CD4-positive, alpha-beta T cell treated with Interleukin-17A for 4 hours (primary cell): ENCODE measurements at regions not wholly inside any gene's neighbourhood (a gene's known extent, or its start where the extent isn't known, plus 50 kb on each side); places are given as distances from the start of the nearest gene placed in this dataset.

Source experiments
- DNase-seq: peaks from one replicate; pipeline ENCODE4 v3.0.0-alpha.2; 2020; ENCODE audit warnings: mixed read lengths

GRCh38 chr7:1322240-1323110 is 89.8 kb downstream of the UNCX start:
- DNase-seq, result no peak

- no peak for DNase-seq
Measured at GRCh38 chr7:1323178-1324027, 90.7 kb downstream of the UNCX start.

GRCh38 chr7:1324028-1324900 is 91.6 kb downstream of the UNCX start:
- DNase-seq, result no peak

- no peak for DNase-seq
Measured at GRCh38 chr7:1325246-1325645, 92.6 kb downstream of the UNCX start.

- no peak for DNase-seq
Measured at GRCh38 chr7:1325646-1326510, 93.2 kb downstream of the UNCX start.

- no peak for DNase-seq
Measured at GRCh38 chr7:1326511-1326785, 93.8 kb downstream of the UNCX start.

- no peak for DNase-seq
Measured at GRCh38 chr7:1329261-1329660, 96.6 kb downstream of the UNCX start.

- no peak for DNase-seq
Measured at GRCh38 chr7:1329966-1330800, 97.5 kb downstream of the UNCX start.

GRCh38 chr7:1330801-1331425 is 98.2 kb downstream of the UNCX start:
- DNase-seq, result no peak

- DNase-seq, result no peak
Measured at GRCh38 chr7:1331561-1332467, 99.1 kb downstream of the UNCX start.

GRCh38 chr7:1336509-1336908 is 103.8 kb downstream of the UNCX start:
- DNase-seq, result no peak

GRCh38 chr7:1339611-1340010 is 106.9 kb downstream of the UNCX start:
- no peak for DNase-seq

GRCh38 chr7:1340031-1340430 is 107.4 kb downstream of the UNCX start:
- DNase-seq, result no peak

GRCh38 chr7:1340461-1341360 is 108.0 kb downstream of the UNCX start:
- no peak for DNase-seq

GRCh38 chr7:1341361-1342089 is 108.9 kb downstream of the UNCX start:
- no peak for DNase-seq

GRCh38 chr7:1342090-1342640 is 109.5 kb downstream of the UNCX start:
- no peak for DNase-seq

GRCh38 chr7:1343551-1343950 is 110.9 kb downstream of the UNCX start:
- DNase-seq, result no peak

- DNase-seq, result no peak
Measured at GRCh38 chr7:1344421-1344820, 111.7 kb downstream of the UNCX start.
